H1 (cell line): ENCODE measurements at regions not wholly inside any gene's neighbourhood (a gene's known extent, or its start where the extent isn't known, plus 50 kb on each side); places are given as distances from the start of the nearest gene placed in this dataset.

Experiments used
- CTCF ChIA-PET: fragments of 300-600 bp; sonication (Branson Sonifier 250); formaldehyde crosslinking; loops from one replicate; lab custom pipeline; 2021; ENCODE audit not compliant: partially characterized antibody; lab: Charles Lee
- POLR2A ChIA-PET: fragments of 300-600 bp; sonication (Branson Sonifier 250); formaldehyde crosslinking; loops from one replicate; lab custom pipeline; 2021; ENCODE audit warnings: inconsistent platforms; ENCODE audit not compliant: partially characterized antibody; lab: Charles Lee
- DNase-seq, 2 experiments: peaks; one replicate each; pipeline versions ENCODE4 v3.0.0 to v3.0.0-alpha.2; 2010 to 2022; ENCODE audit warnings: low spot score in 2 of 2, low read depth in 1 of 2, mixed read lengths in 1 of 2
- FAIRE-seq: peaks from 2 replicates; lab custom pipeline; 2011; peaks lifted over from hg19 to GRCh38; lab: Jason Lieb, UNC
- H2AFZ ChIP-seq: 2 replicates; pipeline ENCODE4 v1.8.1; 2012; ENCODE audit warnings: low read length, inconsistent platforms
- H2AK5ac ChIP-seq: 2 replicates; pipeline ENCODE4 v1.6.1; 2013; ENCODE audit warnings: low read depth, low read length
- H2BK120ac ChIP-seq: replicated peaks from 2 replicates; pipeline ENCODE3; 2013; ENCODE audit warnings: low read depth, low read length, inconsistent platforms
- H2BK12ac ChIP-seq: 2 replicates; pipeline ENCODE4 v1.6.1; 2013; ENCODE audit warnings: low read depth, low read length
- H2BK15ac ChIP-seq: 2 replicates; pipeline ENCODE4 v1.6.1; 2013; ENCODE audit warnings: low read length
- H2BK20ac ChIP-seq: 2 replicates; pipeline ENCODE4 v1.6.1; 2013; ENCODE audit warnings: low read length
- H2BK5ac ChIP-seq: 2 replicates; pipeline ENCODE4 v1.6.1; 2013; ENCODE audit warnings: low read depth, low read length
- H3K14ac ChIP-seq: 2 replicates; pipeline ENCODE4 v1.6.1; 2013; ENCODE audit warnings: inconsistent platforms; ENCODE audit not compliant: insufficient read length
- H3K18ac ChIP-seq: 2 replicates; pipeline ENCODE4 v1.6.1; 2013; ENCODE audit warnings: low read length; ENCODE audit errors: extremely low read depth
- H3K23ac ChIP-seq: 2 replicates; pipeline ENCODE4 v1.6.1; 2013; ENCODE audit warnings: inconsistent platforms; ENCODE audit not compliant: insufficient read length
- H3K23me2 ChIP-seq: 2 replicates; pipeline ENCODE4 v1.6.1; 2013; ENCODE audit warnings: low read depth, low read length
- H3K27ac ChIP-seq: 2 replicates; pipeline ENCODE4 v1.6.1; 2011; ENCODE audit warnings: low read depth, low read length, inconsistent platforms
- H3K27me3 ChIP-seq, 4 experiments: replicated peaks in 1 of 4; 1 replicate in 1 of 4; 2 replicates in 3 of 4; pipeline versions ENCODE4 v1.6.1 to v1.8.1; 2011 to 2013; ENCODE audit warnings: low read length in 3 of 4, mild to moderate bottlenecking in 3 of 4, inconsistent platforms in 2 of 4, mixed read lengths in 2 of 4, moderate library complexity in 1 of 4; ENCODE audit not compliant: control insufficient read depth in 3 of 4, insufficient read depth in 3 of 4; ENCODE audit errors: extremely low read depth in 1 of 4
- H3K36me3 ChIP-seq, 4 experiments: 2 replicates each; pipeline versions ENCODE4 v1.6.1 to v1.8.1; 2011 to 2013; ENCODE audit warnings: mild to moderate bottlenecking in 4 of 4, low read length in 3 of 4, moderate library complexity in 2 of 4, control low read depth in 1 of 4, inconsistent platforms in 1 of 4; ENCODE audit not compliant: insufficient read depth in 4 of 4, control insufficient read depth in 2 of 4
- H3K4ac ChIP-seq: replicated peaks from 2 replicates; pipeline ENCODE3; 2013; ENCODE audit warnings: low read length, low read depth, mixed read lengths, inconsistent platforms; ENCODE audit not compliant: insufficient read length
- H3K4me1 ChIP-seq, 4 experiments: replicated peaks in 1 of 4; 1 replicate in 1 of 4; 2 replicates in 3 of 4; pipeline versions ENCODE4 v1.6.1 to v1.8.1; 2011 to 2013; ENCODE audit warnings: low read length in 3 of 4, inconsistent platforms in 2 of 4, mixed read lengths in 1 of 4; ENCODE audit not compliant: insufficient read depth in 4 of 4, control insufficient read depth in 3 of 4
- H3K4me2 ChIP-seq, 2 experiments: 2 replicates each; pipeline versions ENCODE4 v1.6.1 to v1.8.1; 2011 to 2013; ENCODE audit warnings: low read depth in 2 of 2, low read length in 2 of 2, control low read depth in 1 of 2, inconsistent platforms in 1 of 2, mild to moderate bottlenecking in 1 of 2; ENCODE audit not compliant: insufficient read depth in 1 of 2
- H3K4me3 ChIP-seq, 4 experiments: fragments of 200-600, 300-600 bp in 1 of 4; sonication (generic), shearing (Covaris generic), sonication (Bioruptor Twin) in 1 of 4; 2 replicates each; pipeline versions ENCODE4 v1.5.1 to v1.8.1; 2011 to 2016; ENCODE audit warnings: low read length in 4 of 4, low read depth in 3 of 4, control low read depth in 2 of 4, inconsistent platforms in 2 of 4, mild to moderate bottlenecking in 2 of 4, mixed read lengths in 1 of 4, moderate library complexity in 1 of 4; ENCODE audit not compliant: insufficient read depth in 2 of 4; ENCODE audit errors: extremely low read depth in 1 of 4
- H3K56ac ChIP-seq: replicated peaks from 2 replicates; pipeline ENCODE3; 2013; ENCODE audit warnings: low read depth, mild to moderate bottlenecking, mixed read lengths, low read length, inconsistent platforms; ENCODE audit not compliant: insufficient read length
- H3K79me1 ChIP-seq: 2 replicates; pipeline ENCODE4 v1.6.1; 2013; ENCODE audit warnings: low read depth, low read length, control low read depth
- H3K79me2 ChIP-seq, 2 experiments: 2 replicates each; pipeline versions ENCODE4 v1.6.1 to v1.8.1; 2012 to 2013; ENCODE audit warnings: low read length in 2 of 2, mild to moderate bottlenecking in 2 of 2, inconsistent platforms in 1 of 2; ENCODE audit not compliant: insufficient read depth in 2 of 2, control insufficient read depth in 1 of 2
- H3K9ac ChIP-seq, 4 experiments: replicated peaks in 1 of 4; 1 replicate in 1 of 4; 2 replicates in 3 of 4; pipeline versions ENCODE4 v1.6.1 to v1.8.1; 2011 to 2013; ENCODE audit warnings: low read depth in 3 of 4, low read length in 3 of 4, control low read depth in 2 of 4, mild to moderate bottlenecking in 2 of 4, moderate library complexity in 2 of 4, inconsistent platforms in 1 of 4; ENCODE audit errors: extremely low read depth in 1 of 4
- H3K9me3 ChIP-seq, 2 experiments: 2 replicates each; pipeline versions ENCODE4 v1.6.1 to v1.8.1; 2012 to 2013; ENCODE audit warnings: mild to moderate bottlenecking in 2 of 2, moderate library complexity in 2 of 2, control low read depth in 1 of 2, inconsistent platforms in 1 of 2, low read depth in 1 of 2, low read length in 1 of 2, mixed read lengths in 1 of 2; ENCODE audit not compliant: insufficient read depth in 2 of 2
- H4K20me1 ChIP-seq, 2 experiments: replicated peaks in 1 of 2; 2 replicates each; pipeline versions ENCODE3 to v1.8.1; 2011 to 2013; ENCODE audit warnings: inconsistent platforms in 2 of 2, low read length in 2 of 2, mild to moderate bottlenecking in 1 of 2; ENCODE audit not compliant: insufficient read depth in 2 of 2, control insufficient read depth in 1 of 2
- H4K5ac ChIP-seq: 2 replicates; pipeline ENCODE4 v1.6.1; 2013; ENCODE audit warnings: low read length, low read depth, mixed read lengths, inconsistent platforms; ENCODE audit not compliant: insufficient read length
- H4K8ac ChIP-seq: 2 replicates; pipeline ENCODE4 v1.8.0; 2013; ENCODE audit warnings: mild to moderate bottlenecking, moderate library complexity, low read length, inconsistent platforms; ENCODE audit not compliant: insufficient read depth; ENCODE audit errors: extremely low read depth
- H4K91ac ChIP-seq: replicated peaks from 2 replicates; pipeline ENCODE3; 2013; ENCODE audit warnings: low read length, mixed read lengths, inconsistent platforms; ENCODE audit not compliant: insufficient read length
- FOSL1 ChIP-seq: IDR thresholded peaks from 2 replicates; pipeline ENCODE4 v1.6.1; 2011; ENCODE audit warnings: mild to moderate bottlenecking, low read depth, low read length, moderate library complexity; ENCODE audit not compliant: insufficient read depth
- HDAC2 ChIP-seq, 2 experiments: fragments of 300-600 bp in 1 of 2; sonication (generic) in 1 of 2; IDR thresholded peaks; 2 replicates each; pipeline ENCODE4 v1.6.1; 2011 to 2012; ENCODE audit warnings: low read depth in 2 of 2, low read length in 2 of 2, mild to moderate bottlenecking in 2 of 2, moderate library complexity in 2 of 2, borderline replicate concordance in 1 of 2, inconsistent platforms in 1 of 2
- NANOG ChIP-seq: IDR thresholded peaks from 2 replicates; pipeline ENCODE4 v1.6.1; 2011; ENCODE audit warnings: low read length, low read depth, mild to moderate bottlenecking, inconsistent platforms; ENCODE audit not compliant: insufficient read depth, poor library complexity, severe bottlenecking
- SP4 ChIP-seq: IDR thresholded peaks from 2 replicates; pipeline ENCODE4 v1.6.1; 2012; ENCODE audit warnings: low read length, inconsistent platforms
- WGBS, 2 experiments: shearing (Covaris generic) in 1 of 2; methylation state at CpG; one replicate each; pipeline versions ENCODE4 v1.1.6 to v1.1.7; 2013 to 2015; ENCODE audit warnings: low lambda C conversion rate in 2 of 2, mixed read lengths in 2 of 2, inconsistent platforms in 1 of 2, low coverage in 1 of 2, missing lambda C conversion rate in 1 of 2; ENCODE audit not compliant: insufficient replicate concordance in 2 of 2, insufficient coverage in 1 of 2, insufficient read length in 1 of 2; ENCODE audit errors: extremely low coverage in 1 of 2, missing lambda C conversion rate in 1 of 2; 5-methylcytosine and 5-hydroxymethylcytosine counted together
- TF ChIP-seq, protein P1 (sequence below): IDR thresholded peaks from 2 replicates; pipeline ENCODE4 v1.6.1; 2012; ENCODE audit warnings: inconsistent platforms

DNA sequence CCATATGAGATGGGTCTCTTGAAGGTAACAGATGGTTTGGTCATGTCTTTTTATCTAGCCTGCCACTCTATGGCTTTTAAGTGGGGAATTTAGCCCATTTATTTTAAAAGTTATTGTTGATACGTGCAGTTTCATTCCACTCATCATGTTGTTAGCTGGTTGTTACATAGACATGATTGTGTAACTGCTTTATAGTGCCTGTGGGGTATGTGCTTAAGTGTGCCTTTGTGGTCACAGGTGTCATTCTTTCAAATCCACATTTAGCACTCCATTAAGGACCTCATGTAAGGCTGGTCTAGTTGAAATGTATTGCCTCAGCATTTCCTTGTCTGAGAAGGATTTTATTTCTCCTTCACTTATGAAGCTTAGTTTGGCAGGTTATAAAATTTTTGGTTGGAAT, 263.8 kb upstream of the LUZP2 start:
- 95% methylated on average over 1 of the region's 1 CpG; no CpG with 5 or more reads in 1 of the 2 experiments for WGBS, 2 experiments
- Histone ChIP-seq H2BK15ac (no peak overlapping the region), H3K79me2 (no peaks in the 10 kb centered on the region), H3K27me3 (no peaks in the 10 kb centered on the region), H3K4me3 (no peak overlapping the region), H4K8ac (no peak overlapping the region), H3K4ac (no peak overlapping the region)
- CTCF ChIA-PET, result no interaction called here
- FAIRE-seq, result no peak
- no peak for DNase-seq
- TF ChIP-seq NANOG (no peak), FOSL1 (no peak), SP4 (no peak), HDAC2 (IDR thresholded peaks at IDR 0.05; ENCODE audit: borderline replicate concordance in 1 of 2, low read depth in 2 of 2, low read length in 2 of 2) (no peak)
- TF ChIP-seq, protein P1, sequence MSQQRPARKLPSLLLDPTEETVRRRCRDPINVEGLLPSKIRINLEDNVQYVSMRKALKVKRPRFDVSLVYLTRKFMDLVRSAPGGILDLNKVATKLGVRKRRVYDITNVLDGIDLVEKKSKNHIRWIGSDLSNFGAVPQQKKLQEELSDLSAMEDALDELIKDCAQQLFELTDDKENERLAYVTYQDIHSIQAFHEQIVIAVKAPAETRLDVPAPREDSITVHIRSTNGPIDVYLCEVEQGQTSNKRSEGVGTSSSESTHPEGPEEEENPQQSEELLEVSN, result no peak
- TF ChIP-seq, all 59 proteins: peak for 0
- Histone ChIP-seq H4K20me1 (no peaks in the 10 kb centered on the region), H3K23ac (no peak overlapping the region), H3K4me1 (no peaks in the 10 kb centered on the region), H3K4me2 (no peak overlapping the region), H2BK20ac (no peak overlapping the region), H3K18ac (no peak overlapping the region), H2BK12ac (no peak overlapping the region), H2AFZ (no peak overlapping the region), H2BK120ac (no peak overlapping the region), H3K36me3 (no peaks in the 10 kb centered on the region), H3K14ac (no peak overlapping the region), H3K9me3 (no peaks in the 10 kb centered on the region), H2BK5ac (no peak overlapping the region), H3K79me1 (no peaks in the 10 kb centered on the region), H4K91ac (no peak overlapping the region), H3K27ac (no peak overlapping the region), H2AK5ac (no peak overlapping the region), H3K56ac (no peak overlapping the region), H3K23me2 (no peaks in the 10 kb centered on the region), H3K9ac (no peak overlapping the region), H4K5ac (no peak overlapping the region)
- POLR2A ChIA-PET, result no interaction called here
